ENCODE measurements at regions not wholly inside any gene's neighbourhood (a gene's known extent, or its start where the extent isn't known, plus 50 kb on each side); places are given as distances from the start of the nearest gene placed in this dataset.

GRCh38 chr4:42331040-42331439, 66.2 kb upstream of the SHISA3 start:
- Histone ChIP-seq H3K27ac (ENCODE audit: low read depth, low read length) (no peak overlapping the region), H3K4me1 (ENCODE audit: control insufficient read depth, insufficient read depth, low read length) (peaks cover 7% of the 10 kb centered on the region), H3K9me3 (ENCODE audit: control insufficient read depth, insufficient read depth, low read length) (no peaks in the 10 kb centered on the region), H3K9ac (ENCODE audit: low read depth, low read length) (no peak overlapping the region), H3K36me3 (ENCODE audit: control insufficient read depth, insufficient read depth, low read length) (no peaks in the 10 kb centered on the region), H3K27me3 (ENCODE audit: control insufficient read depth, insufficient read depth, low read length) (no peaks in the 10 kb centered on the region), H3K4me3 (ENCODE audit: low read depth, low read length) (no peak overlapping the region)

GRCh38 chr4:42331914-42332368, 65.3 kb upstream of the SHISA3 start:
- no peaks in the 10 kb centered on the region for H3K36me3 ChIP-seq (ENCODE audit: control insufficient read depth, insufficient read depth, low read length)
- no peak overlapping the region for H3K27ac ChIP-seq (ENCODE audit: low read depth, low read length)
- H3K9me3 ChIP-seq (ENCODE audit: control insufficient read depth, insufficient read depth, low read length) = no peaks in the 10 kb centered on the region
- no peak overlapping the region for H3K4me3 ChIP-seq (ENCODE audit: low read depth, low read length)
- peaks cover 7% of the 10 kb centered on the region for H3K4me1 ChIP-seq (ENCODE audit: control insufficient read depth, insufficient read depth, low read length)
- H3K9ac ChIP-seq (ENCODE audit: low read depth, low read length) = no peak overlapping the region
- H3K27me3 ChIP-seq (ENCODE audit: control insufficient read depth, insufficient read depth, low read length) = no peaks in the 10 kb centered on the region

GRCh38 chr4:42339935-42340406, 57.3 kb upstream of the SHISA3 start:
- H3K4me1 ChIP-seq (ENCODE audit: control insufficient read depth, insufficient read depth, low read length) = peaks cover 4% of the 10 kb centered on the region; the same call in 1 of the 2 replicates
- H3K27me3 ChIP-seq (ENCODE audit: control insufficient read depth, insufficient read depth, low read length) = no peaks in the 10 kb centered on the region
- H3K9me3 ChIP-seq (ENCODE audit: control insufficient read depth, insufficient read depth, low read length) = no peaks in the 10 kb centered on the region
- no peak overlapping the region for H3K4me3 ChIP-seq (ENCODE audit: low read depth, low read length)
- H3K9ac ChIP-seq (ENCODE audit: low read depth, low read length) = no peak overlapping the region
- H3K27ac ChIP-seq (ENCODE audit: low read depth, low read length) = no peak overlapping the region
- no peaks in the 10 kb centered on the region for H3K36me3 ChIP-seq (ENCODE audit: control insufficient read depth, insufficient read depth, low read length)

- H3K27ac ChIP-seq (ENCODE audit: low read depth, low read length) = no peak overlapping the region
- H3K27me3 ChIP-seq (ENCODE audit: control insufficient read depth, insufficient read depth, low read length) = no peaks in the 10 kb centered on the region
- no peak overlapping the region for H3K4me3 ChIP-seq (ENCODE audit: low read depth, low read length)
- H3K36me3 ChIP-seq (ENCODE audit: control insufficient read depth, insufficient read depth, low read length) = no peaks in the 10 kb centered on the region
- H3K9ac ChIP-seq (ENCODE audit: low read depth, low read length) = no peak overlapping the region
- peaks cover 4% of the 10 kb centered on the region; the same call in 1 of the 2 replicates for H3K4me1 ChIP-seq (ENCODE audit: control insufficient read depth, insufficient read depth, low read length)
- no peaks in the 10 kb centered on the region for H3K9me3 ChIP-seq (ENCODE audit: control insufficient read depth, insufficient read depth, low read length)
Measured at GRCh38 chr4:42341518-42342026, 55.7 kb upstream of the SHISA3 start.

- Histone ChIP-seq H3K4me1 (ENCODE audit: control insufficient read depth, insufficient read depth, low read length) (peaks cover 4% of the 10 kb centered on the region; the same call in 1 of the 2 replicates), H3K9ac (ENCODE audit: low read depth, low read length) (no peak overlapping the region), H3K36me3 (ENCODE audit: control insufficient read depth, insufficient read depth, low read length) (no peaks in the 10 kb centered on the region), H3K4me3 (ENCODE audit: low read depth, low read length) (no peak overlapping the region), H3K27ac (ENCODE audit: low read depth, low read length) (no peak overlapping the region), H3K27me3 (ENCODE audit: control insufficient read depth, insufficient read depth, low read length) (no peaks in the 10 kb centered on the region), H3K9me3 (ENCODE audit: control insufficient read depth, insufficient read depth, low read length) (no peaks in the 10 kb centered on the region)
Measured at GRCh38 chr4:42342459-42342858, 54.8 kb upstream of the SHISA3 start.

- Histone ChIP-seq H3K4me1 (ENCODE audit: control insufficient read depth, insufficient read depth, low read length) (peaks cover 1% of the 10 kb centered on the region; the same call in 1 of the 2 replicates), H3K9ac (ENCODE audit: low read depth, low read length) (no peak overlapping the region), H3K27ac (ENCODE audit: low read depth, low read length) (no peak overlapping the region), H3K9me3 (ENCODE audit: control insufficient read depth, insufficient read depth, low read length) (no peaks in the 10 kb centered on the region), H3K27me3 (ENCODE audit: control insufficient read depth, insufficient read depth, low read length) (no peaks in the 10 kb centered on the region), H3K36me3 (ENCODE audit: control insufficient read depth, insufficient read depth, low read length) (no peaks in the 10 kb centered on the region), H3K4me3 (ENCODE audit: low read depth, low read length) (no peak overlapping the region)
Measured at GRCh38 chr4:42344309-42344708, 53.0 kb upstream of the SHISA3 start.

- H3K9me3 ChIP-seq (ENCODE audit: control insufficient read depth, insufficient read depth, low read length) = no peaks in the 10 kb centered on the region
- H3K4me1 ChIP-seq (ENCODE audit: control insufficient read depth, insufficient read depth, low read length) = no peaks in the 10 kb centered on the region; the same call in 1 of the 2 replicates
- no peak overlapping the region for H3K9ac ChIP-seq (ENCODE audit: low read depth, low read length)
- H3K36me3 ChIP-seq (ENCODE audit: control insufficient read depth, insufficient read depth, low read length) = no peaks in the 10 kb centered on the region
- no peak overlapping the region for H3K4me3 ChIP-seq (ENCODE audit: low read depth, low read length)
- H3K27ac ChIP-seq (ENCODE audit: low read depth, low read length) = no peak overlapping the region
- H3K27me3 ChIP-seq (ENCODE audit: control insufficient read depth, insufficient read depth, low read length) = no peaks in the 10 kb centered on the region
Measured at GRCh38 chr4:42344749-42345148, 52.5 kb upstream of the SHISA3 start.

GRCh38 chr4:42345962-42346544, 51.2 kb upstream of the SHISA3 start:
- Histone ChIP-seq H3K9me3 (ENCODE audit: control insufficient read depth, insufficient read depth, low read length) (no peaks in the 10 kb centered on the region), H3K9ac (ENCODE audit: low read depth, low read length) (no peak overlapping the region), H3K4me3 (ENCODE audit: low read depth, low read length) (no peak overlapping the region), H3K27me3 (ENCODE audit: control insufficient read depth, insufficient read depth, low read length) (no peaks in the 10 kb centered on the region), H3K4me1 (ENCODE audit: control insufficient read depth, insufficient read depth, low read length) (no peaks in the 10 kb centered on the region), H3K27ac (ENCODE audit: low read depth, low read length) (no peak overlapping the region), H3K36me3 (ENCODE audit: control insufficient read depth, insufficient read depth, low read length) (no peaks in the 10 kb centered on the region)

GRCh38 chr4:42347076-42347475, 50.2 kb upstream of the SHISA3 start:
- no peaks in the 10 kb centered on the region for H3K36me3 ChIP-seq (ENCODE audit: control insufficient read depth, insufficient read depth, low read length)
- no peaks in the 10 kb centered on the region for H3K9me3 ChIP-seq (ENCODE audit: control insufficient read depth, insufficient read depth, low read length)
- H3K27ac ChIP-seq (ENCODE audit: low read depth, low read length) = no peak overlapping the region
- no peaks in the 10 kb centered on the region for H3K4me1 ChIP-seq (ENCODE audit: control insufficient read depth, insufficient read depth, low read length)
- H3K4me3 ChIP-seq (ENCODE audit: low read depth, low read length) = no peak overlapping the region
- no peak overlapping the region for H3K9ac ChIP-seq (ENCODE audit: low read depth, low read length)
- no peaks in the 10 kb centered on the region for H3K27me3 ChIP-seq (ENCODE audit: control insufficient read depth, insufficient read depth, low read length)

Data from HUES48 (cell line).